SH-SY5Y (cell line): ENCODE measurements at regions not wholly inside any gene's neighbourhood (a gene's known extent, or its start where the extent isn't known, plus 50 kb on each side); places are given as distances from the start of the nearest gene placed in this dataset.

Experiments
- GATA2 ChIP-seq: IDR thresholded peaks from 2 replicates; pipeline ENCODE4 v1.6.1; 2011; ENCODE audit warnings: mild to moderate bottlenecking, low read depth, low read length
- GATA3 ChIP-seq: IDR thresholded peaks from 2 replicates; pipeline ENCODE4 v1.6.1; 2011; ENCODE audit warnings: low read depth, mild to moderate bottlenecking, low read length, moderate library complexity

DNA sequence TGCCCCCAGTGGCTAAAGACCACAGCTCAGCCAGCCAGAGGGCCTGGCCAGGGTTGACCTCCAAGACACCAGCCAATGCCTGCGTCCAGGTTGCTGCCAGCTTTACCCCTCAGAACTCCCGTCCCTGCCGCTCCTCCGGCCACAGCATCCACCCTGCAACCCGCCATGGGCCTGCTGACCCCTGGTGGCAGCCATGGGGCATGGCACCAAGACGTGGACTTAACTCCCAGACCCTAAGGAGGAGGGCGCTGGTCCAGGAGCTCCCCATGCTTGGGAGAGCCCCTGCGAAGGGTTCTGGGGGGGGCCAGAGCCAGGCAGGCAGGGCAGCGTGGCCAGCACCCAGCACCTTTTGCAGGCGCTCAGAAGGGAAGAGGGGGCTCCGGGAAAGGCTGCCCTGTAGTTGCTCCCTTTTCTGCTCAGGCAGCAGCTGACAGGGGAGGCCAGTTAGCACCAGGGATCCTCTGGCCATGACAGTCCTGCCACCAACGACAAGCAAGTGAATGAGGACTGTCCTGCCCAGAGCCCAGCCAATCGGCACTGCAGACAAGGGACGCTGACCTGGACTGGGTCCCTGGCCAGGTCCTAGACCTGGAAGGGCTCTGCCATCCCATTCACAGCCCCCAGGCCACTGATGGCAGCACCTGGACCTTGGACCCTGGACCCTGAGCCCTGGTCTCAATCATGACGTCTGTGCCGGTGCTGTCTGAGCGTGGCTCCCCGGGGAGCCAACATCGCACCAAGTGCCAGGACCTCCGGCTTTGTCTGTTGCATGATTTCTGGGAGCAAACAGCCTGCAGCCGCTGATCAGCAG, 246.2 kb downstream of the NPHP4 start:
- TF ChIP-seq GATA2 = no peak
- no peak for TF ChIP-seq GATA3
